ENCODE measurements at regions not wholly inside any gene's neighbourhood (a gene's known extent, or its start where the extent isn't known, plus 50 kb on each side); places are given as distances from the start of the nearest gene placed in this dataset.

DNA sequence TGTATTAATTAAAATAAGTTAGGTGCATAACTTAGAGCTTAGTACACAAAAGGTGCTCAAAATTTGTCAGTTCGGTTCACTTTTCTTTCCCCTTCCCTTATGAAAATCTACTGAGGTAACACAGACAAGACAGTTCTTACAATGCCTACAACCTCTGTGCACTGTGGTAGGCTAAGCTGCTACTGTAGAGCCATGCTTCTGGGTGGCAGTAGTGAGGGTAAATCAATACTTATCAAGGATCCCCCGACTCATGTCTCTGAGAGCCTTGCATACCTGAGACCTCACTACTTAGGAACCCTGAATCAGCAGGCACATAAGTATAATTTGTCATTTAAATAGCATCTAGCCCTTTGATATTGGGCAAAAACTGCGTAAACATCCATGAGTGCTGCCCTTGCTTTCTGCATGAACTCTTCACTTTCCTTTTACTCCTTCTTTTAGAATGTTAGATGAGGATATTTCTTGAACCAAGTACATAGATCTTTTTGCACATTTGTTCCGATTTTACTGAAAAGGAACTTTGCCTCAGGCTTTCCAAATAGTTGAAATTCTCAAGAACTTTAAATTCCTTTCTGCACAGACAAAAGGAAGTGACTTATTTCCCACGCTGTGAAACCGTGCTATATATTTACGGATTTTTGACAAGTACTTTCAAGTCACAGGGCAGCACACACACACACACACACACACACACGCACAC lies 234.4 kb downstream of the TRIB2 start:
- H3K4me2 ChIP-seq = no peak overlapping the region
- no peaks in the 10 kb centered on the region for H3F3A ChIP-seq (replicated peaks; ENCODE audit: low read depth)
- H2AFZ ChIP-seq = no peak overlapping the region
- no peak overlapping the region for H3K4me3 ChIP-seq
- H4K20me1 ChIP-seq (replicated peaks; ENCODE audit: insufficient read depth) = no peaks in the 10 kb centered on the region
- TF ChIP-seq, protein P1, sequence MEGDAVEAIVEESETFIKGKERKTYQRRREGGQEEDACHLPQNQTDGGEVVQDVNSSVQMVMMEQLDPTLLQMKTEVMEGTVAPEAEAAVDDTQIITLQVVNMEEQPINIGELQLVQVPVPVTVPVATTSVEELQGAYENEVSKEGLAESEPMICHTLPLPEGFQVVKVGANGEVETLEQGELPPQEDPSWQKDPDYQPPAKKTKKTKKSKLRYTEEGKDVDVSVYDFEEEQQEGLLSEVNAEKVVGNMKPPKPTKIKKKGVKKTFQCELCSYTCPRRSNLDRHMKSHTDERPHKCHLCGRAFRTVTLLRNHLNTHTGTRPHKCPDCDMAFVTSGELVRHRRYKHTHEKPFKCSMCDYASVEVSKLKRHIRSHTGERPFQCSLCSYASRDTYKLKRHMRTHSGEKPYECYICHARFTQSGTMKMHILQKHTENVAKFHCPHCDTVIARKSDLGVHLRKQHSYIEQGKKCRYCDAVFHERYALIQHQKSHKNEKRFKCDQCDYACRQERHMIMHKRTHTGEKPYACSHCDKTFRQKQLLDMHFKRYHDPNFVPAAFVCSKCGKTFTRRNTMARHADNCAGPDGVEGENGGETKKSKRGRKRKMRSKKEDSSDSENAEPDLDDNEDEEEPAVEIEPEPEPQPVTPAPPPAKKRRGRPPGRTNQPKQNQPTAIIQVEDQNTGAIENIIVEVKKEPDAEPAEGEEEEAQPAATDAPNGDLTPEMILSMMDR (conservative IDR thresholded peaks at IDR 0.05; ENCODE audit: low read depth in 2 of 2) = no peak
- TF ChIP-seq, protein P2, sequence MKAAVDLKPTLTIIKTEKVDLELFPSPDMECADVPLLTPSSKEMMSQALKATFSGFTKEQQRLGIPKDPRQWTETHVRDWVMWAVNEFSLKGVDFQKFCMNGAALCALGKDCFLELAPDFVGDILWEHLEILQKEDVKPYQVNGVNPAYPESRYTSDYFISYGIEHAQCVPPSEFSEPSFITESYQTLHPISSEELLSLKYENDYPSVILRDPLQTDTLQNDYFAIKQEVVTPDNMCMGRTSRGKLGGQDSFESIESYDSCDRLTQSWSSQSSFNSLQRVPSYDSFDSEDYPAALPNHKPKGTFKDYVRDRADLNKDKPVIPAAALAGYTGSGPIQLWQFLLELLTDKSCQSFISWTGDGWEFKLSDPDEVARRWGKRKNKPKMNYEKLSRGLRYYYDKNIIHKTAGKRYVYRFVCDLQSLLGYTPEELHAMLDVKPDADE (IDR thresholded peaks at IDR 0.05) = no peak
- no peak for TF ChIP-seq EZH2 (IDR thresholded peaks at IDR 0.05; ENCODE audit: low read depth, unreplicated experiment)
- no peak for TF ChIP-seq STAT1 (IDR thresholded peaks at IDR 0.05; ENCODE audit: unreplicated experiment)
- no peak for TF ChIP-seq CREB1 (CRISPR knock-in tag; IDR thresholded peaks at IDR 0.05; ENCODE audit: low read depth)
- no peak for TF ChIP-seq JUNB (IDR thresholded peaks at IDR 0.05; ENCODE audit: unreplicated experiment)
- no peak for TF ChIP-seq EZH2phosphoT487 (IDR thresholded peaks at IDR 0.05; ENCODE audit: unreplicated experiment)
- no peak for TF ChIP-seq ZNF331 (CRISPR knock-in tag; IDR thresholded peaks at IDR 0.05; ENCODE audit: low read depth)
- TF ChIP-seq, protein P3, sequence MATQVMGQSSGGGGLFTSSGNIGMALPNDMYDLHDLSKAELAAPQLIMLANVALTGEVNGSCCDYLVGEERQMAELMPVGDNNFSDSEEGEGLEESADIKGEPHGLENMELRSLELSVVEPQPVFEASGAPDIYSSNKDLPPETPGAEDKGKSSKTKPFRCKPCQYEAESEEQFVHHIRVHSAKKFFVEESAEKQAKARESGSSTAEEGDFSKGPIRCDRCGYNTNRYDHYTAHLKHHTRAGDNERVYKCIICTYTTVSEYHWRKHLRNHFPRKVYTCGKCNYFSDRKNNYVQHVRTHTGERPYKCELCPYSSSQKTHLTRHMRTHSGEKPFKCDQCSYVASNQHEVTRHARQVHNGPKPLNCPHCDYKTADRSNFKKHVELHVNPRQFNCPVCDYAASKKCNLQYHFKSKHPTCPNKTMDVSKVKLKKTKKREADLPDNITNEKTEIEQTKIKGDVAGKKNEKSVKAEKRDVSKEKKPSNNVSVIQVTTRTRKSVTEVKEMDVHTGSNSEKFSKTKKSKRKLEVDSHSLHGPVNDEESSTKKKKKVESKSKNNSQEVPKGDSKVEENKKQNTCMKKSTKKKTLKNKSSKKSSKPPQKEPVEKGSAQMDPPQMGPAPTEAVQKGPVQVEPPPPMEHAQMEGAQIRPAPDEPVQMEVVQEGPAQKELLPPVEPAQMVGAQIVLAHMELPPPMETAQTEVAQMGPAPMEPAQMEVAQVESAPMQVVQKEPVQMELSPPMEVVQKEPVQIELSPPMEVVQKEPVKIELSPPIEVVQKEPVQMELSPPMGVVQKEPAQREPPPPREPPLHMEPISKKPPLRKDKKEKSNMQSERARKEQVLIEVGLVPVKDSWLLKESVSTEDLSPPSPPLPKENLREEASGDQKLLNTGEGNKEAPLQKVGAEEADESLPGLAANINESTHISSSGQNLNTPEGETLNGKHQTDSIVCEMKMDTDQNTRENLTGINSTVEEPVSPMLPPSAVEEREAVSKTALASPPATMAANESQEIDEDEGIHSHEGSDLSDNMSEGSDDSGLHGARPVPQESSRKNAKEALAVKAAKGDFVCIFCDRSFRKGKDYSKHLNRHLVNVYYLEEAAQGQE (IDR thresholded peaks at IDR 0.05; ENCODE audit: unreplicated experiment) = no peak
- TF ChIP-seq ZNF114 (CRISPR knock-in tag; IDR thresholded peaks at IDR 0.05) = no peak
- TF ChIP-seq, protein P4, sequence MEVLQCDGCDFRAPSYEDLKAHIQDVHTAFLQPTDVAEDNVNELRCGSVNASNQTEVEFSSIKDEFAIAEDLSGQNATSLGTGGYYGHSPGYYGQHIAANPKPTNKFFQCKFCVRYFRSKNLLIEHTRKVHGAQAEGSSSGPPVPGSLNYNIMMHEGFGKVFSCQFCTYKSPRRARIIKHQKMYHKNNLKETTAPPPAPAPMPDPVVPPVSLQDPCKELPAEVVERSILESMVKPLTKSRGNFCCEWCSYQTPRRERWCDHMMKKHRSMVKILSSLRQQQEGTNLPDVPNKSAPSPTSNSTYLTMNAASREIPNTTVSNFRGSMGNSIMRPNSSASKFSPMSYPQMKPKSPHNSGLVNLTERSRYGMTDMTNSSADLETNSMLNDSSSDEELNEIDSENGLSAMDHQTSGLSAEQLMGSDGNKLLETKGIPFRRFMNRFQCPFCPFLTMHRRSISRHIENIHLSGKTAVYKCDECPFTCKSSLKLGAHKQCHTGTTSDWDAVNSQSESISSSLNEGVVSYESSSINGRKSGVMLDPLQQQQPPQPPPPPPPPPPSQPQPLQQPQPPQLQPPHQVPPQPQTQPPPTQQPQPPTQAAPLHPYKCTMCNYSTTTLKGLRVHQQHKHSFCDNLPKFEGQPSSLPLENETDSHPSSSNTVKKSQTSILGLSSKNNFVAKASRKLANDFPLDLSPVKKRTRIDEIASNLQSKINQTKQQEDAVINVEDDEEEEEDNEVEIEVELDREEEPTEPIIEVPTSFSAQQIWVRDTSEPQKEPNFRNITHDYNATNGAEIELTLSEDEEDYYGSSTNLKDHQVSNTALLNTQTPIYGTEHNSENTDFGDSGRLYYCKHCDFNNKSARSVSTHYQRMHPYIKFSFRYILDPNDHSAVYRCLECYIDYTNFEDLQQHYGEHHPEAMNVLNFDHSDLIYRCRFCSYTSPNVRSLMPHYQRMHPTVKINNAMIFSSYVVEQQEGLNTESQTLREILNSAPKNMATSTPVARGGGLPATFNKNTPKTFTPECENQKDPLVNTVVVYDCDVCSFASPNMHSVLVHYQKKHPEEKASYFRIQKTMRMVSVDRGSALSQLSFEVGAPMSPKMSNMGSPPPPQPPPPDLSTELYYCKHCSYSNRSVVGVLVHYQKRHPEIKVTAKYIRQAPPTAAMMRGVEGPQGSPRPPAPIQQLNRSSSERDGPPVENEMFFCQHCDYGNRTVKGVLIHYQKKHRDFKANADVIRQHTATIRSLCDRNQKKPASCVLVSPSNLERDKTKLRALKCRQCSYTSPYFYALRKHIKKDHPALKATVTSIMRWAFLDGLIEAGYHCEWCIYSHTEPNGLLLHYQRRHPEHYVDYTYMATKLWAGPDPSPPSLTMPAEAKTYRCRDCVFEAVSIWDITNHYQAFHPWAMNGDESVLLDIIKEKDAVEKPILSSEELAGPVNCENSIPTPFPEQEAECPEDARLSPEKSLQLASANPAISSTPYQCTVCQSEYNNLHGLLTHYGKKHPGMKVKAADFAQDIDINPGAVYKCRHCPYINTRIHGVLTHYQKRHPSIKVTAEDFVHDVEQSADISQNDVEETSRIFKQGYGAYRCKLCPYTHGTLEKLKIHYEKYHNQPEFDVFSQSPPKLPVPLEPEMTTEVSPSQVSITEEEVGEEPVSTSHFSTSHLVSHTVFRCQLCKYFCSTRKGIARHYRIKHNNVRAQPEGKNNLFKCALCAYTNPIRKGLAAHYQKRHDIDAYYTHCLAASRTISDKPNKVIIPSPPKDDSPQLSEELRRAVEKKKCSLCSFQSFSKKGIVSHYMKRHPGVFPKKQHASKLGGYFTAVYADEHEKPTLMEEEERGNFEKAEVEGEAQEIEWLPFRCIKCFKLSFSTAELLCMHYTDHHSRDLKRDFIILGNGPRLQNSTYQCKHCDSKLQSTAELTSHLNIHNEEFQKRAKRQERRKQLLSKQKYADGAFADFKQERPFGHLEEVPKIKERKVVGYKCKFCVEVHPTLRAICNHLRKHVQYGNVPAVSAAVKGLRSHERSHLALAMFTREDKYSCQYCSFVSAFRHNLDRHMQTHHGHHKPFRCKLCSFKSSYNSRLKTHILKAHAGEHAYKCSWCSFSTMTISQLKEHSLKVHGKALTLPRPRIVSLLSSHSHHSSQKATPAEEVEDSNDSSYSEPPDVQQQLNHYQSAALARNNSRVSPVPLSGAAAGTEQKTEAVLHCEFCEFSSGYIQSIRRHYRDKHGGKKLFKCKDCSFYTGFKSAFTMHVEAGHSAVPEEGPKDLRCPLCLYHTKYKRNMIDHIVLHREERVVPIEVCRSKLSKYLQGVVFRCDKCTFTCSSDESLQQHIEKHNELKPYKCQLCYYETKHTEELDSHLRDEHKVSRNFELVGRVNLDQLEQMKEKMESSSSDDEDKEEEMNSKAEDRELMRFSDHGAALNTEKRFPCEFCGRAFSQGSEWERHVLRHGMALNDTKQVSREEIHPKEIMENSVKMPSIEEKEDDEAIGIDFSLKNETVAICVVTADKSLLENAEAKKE (CRISPR knock-in tag; IDR thresholded peaks at IDR 0.05) = no peak
- Mint-ChIP-seq H3K4me3 (no peak overlapping the region), H3K4me1 (peaks cover 12% of the 10 kb centered on the region; the same call in 2 of the 3 replicates), H3K36me3 (ENCODE audit: low read depth) (no peaks in the 10 kb centered on the region), H3K9me3 (no peaks in the 10 kb centered on the region), H3K27ac (no peak overlapping the region), H3K27me3 (ENCODE audit: insufficient read depth, low read depth, poor library complexity) (no peaks in the 10 kb centered on the region)
- no peaks in the 10 kb centered on the region for H3K36me3 ChIP-seq (ENCODE audit: insufficient read depth)
- no peaks in the 10 kb centered on the region for H3K79me2 ChIP-seq (replicated peaks; ENCODE audit: insufficient read depth)
- ATAC-seq = peak; percentile 60
- H3K27me3 ChIP-seq (ENCODE audit: insufficient read depth) = no peaks in the 10 kb centered on the region
- DNase-seq (ENCODE audit: low spot score) = peak; percentile 54
- no peak overlapping the region for H3K27ac ChIP-seq (ENCODE audit: low read depth)
- no peaks in the 10 kb centered on the region for H3K9me2 ChIP-seq (ENCODE audit: insufficient read depth)
- H3K4me1 ChIP-seq (ENCODE audit: insufficient read depth) = peaks cover 8% of the 10 kb centered on the region; the same call in 1 of the 2 replicates
